ENCODE measurements at regions not wholly inside any gene's neighbourhood (a gene's known extent, or its start where the extent isn't known, plus 50 kb on each side); places are given as distances from the start of the nearest gene placed in this dataset.

- Histone ChIP-seq H3K27me3 (ENCODE audit: control insufficient read depth in 1 of 2, insufficient read depth in 2 of 2, low read length in 1 of 2) (no peaks in the 10 kb centered on the region), H3K4me3 (ENCODE audit: low read length in 2 of 2) (no peak overlapping the region), H3K4me1 (ENCODE audit: control insufficient read depth in 1 of 2, insufficient read depth in 2 of 2, low read length in 2 of 2) (no peaks in the 10 kb centered on the region), H3K9me3 (ENCODE audit: control insufficient read depth, low read length) (no peaks in the 10 kb centered on the region), H3K27ac (ENCODE audit: low read depth in 1 of 2, low read length in 2 of 2) (no peak overlapping the region), H3K36me3 (ENCODE audit: control insufficient read depth in 1 of 2, insufficient read depth in 2 of 2, low read length in 1 of 2) (no peaks in the 10 kb centered on the region)
- ATAC-seq (ENCODE audit: low FRiP score) (no peak), DNase-seq (no peak)
- intact Hi-C loops (cut with DNase I): no loop called here
- 44 to 50% methylated on average over 7 of the region's 7 CpGs for WGBS, 2 donors
Observed at GRCh38 chr15:61309031-61309511, 80.0 kb upstream of the RORA start.

GRCh38 chr15:61308437-61308836 is 79.3 kb upstream of the RORA start:
- no peak overlapping the region for H3K27ac ChIP-seq (ENCODE audit: low read depth in 1 of 2, low read length in 2 of 2)
- H3K4me3 ChIP-seq (ENCODE audit: low read length in 2 of 2): no peak overlapping the region
- DNase-seq (no peak), ATAC-seq (ENCODE audit: low FRiP score) (no peak)
- no peaks in the 10 kb centered on the region for H3K36me3 ChIP-seq (ENCODE audit: control insufficient read depth in 1 of 2, insufficient read depth in 2 of 2, low read length in 1 of 2)
- no peaks in the 10 kb centered on the region for H3K4me1 ChIP-seq (ENCODE audit: control insufficient read depth in 1 of 2, insufficient read depth in 2 of 2, low read length in 2 of 2)
- no peaks in the 10 kb centered on the region for H3K27me3 ChIP-seq (ENCODE audit: control insufficient read depth in 1 of 2, insufficient read depth in 2 of 2, low read length in 1 of 2)
- peaks cover 2% of the 10 kb centered on the region for H3K9me3 ChIP-seq (ENCODE audit: control insufficient read depth, low read length)
- intact Hi-C loops (cut with DNase I): no loop called here
- 82 to 89% methylated on average over 2 of the region's 2 CpGs for WGBS, 2 donors

GRCh38 chr15:61307474-61307873 is 78.4 kb upstream of the RORA start:
- peaks cover 2% of the 10 kb centered on the region for H3K9me3 ChIP-seq (ENCODE audit: control insufficient read depth, low read length)
- WGBS, 2 donors: 72 to 75% methylated on average over 5 of the region's 5 CpGs
- ATAC-seq (ENCODE audit: low FRiP score): no peak

GRCh38 chr15:61301701-61302100 is 72.6 kb upstream of the RORA start:
- H3K27ac ChIP-seq (ENCODE audit: low read depth in 1 of 2, low read length in 2 of 2): no peak overlapping the region
- intact Hi-C loops (cut with DNase I): no loop called here
- no peaks in the 10 kb centered on the region for H3K36me3 ChIP-seq (ENCODE audit: control insufficient read depth in 1 of 2, insufficient read depth in 2 of 2, low read length in 1 of 2)
- WGBS, 2 donors: 89 to 97% methylated on average over 3 of the region's 3 CpGs
- no peaks in the 10 kb centered on the region for H3K4me1 ChIP-seq (ENCODE audit: control insufficient read depth in 1 of 2, insufficient read depth in 2 of 2, low read length in 2 of 2)
- H3K9me3 ChIP-seq (ENCODE audit: control insufficient read depth, low read length): peaks cover 2% of the 10 kb centered on the region
- H3K27me3 ChIP-seq (ENCODE audit: control insufficient read depth in 1 of 2, insufficient read depth in 2 of 2, low read length in 1 of 2): no peaks in the 10 kb centered on the region
- no peak for DNase-seq
- no peak overlapping the region for H3K4me3 ChIP-seq (ENCODE audit: low read length in 2 of 2)
- ATAC-seq (ENCODE audit: low FRiP score): no peak

More at GRCh38 chr15:61307474-61307873, 78.4 kb upstream of the RORA start:
- H3K27ac ChIP-seq (ENCODE audit: low read depth in 1 of 2, low read length in 2 of 2): no peak overlapping the region
- no peaks in the 10 kb centered on the region for H3K36me3 ChIP-seq (ENCODE audit: control insufficient read depth in 1 of 2, insufficient read depth in 2 of 2, low read length in 1 of 2)
- H3K4me3 ChIP-seq (ENCODE audit: low read length in 2 of 2): no peak overlapping the region
- intact Hi-C loops (cut with DNase I): no loop called here
- no peaks in the 10 kb centered on the region for H3K4me1 ChIP-seq (ENCODE audit: control insufficient read depth in 1 of 2, insufficient read depth in 2 of 2, low read length in 2 of 2)
- DNase-seq: no peak
- H3K27me3 ChIP-seq (ENCODE audit: control insufficient read depth in 1 of 2, insufficient read depth in 2 of 2, low read length in 1 of 2): no peaks in the 10 kb centered on the region

- intact Hi-C loops (cut with DNase I): no loop called here
- DNase-seq (no peak), ATAC-seq (ENCODE audit: low FRiP score) (no peak)
- no peaks in the 10 kb centered on the region for H3K4me1 ChIP-seq (ENCODE audit: control insufficient read depth in 1 of 2, insufficient read depth in 2 of 2, low read length in 2 of 2)
- no peaks in the 10 kb centered on the region for H3K27me3 ChIP-seq (ENCODE audit: control insufficient read depth in 1 of 2, insufficient read depth in 2 of 2, low read length in 1 of 2)
- WGBS, 2 donors: 55 to 67% methylated on average over 4 of the region's 4 CpGs
- no peak overlapping the region for H3K4me3 ChIP-seq (ENCODE audit: low read length in 2 of 2)
- no peaks in the 10 kb centered on the region for H3K36me3 ChIP-seq (ENCODE audit: control insufficient read depth in 1 of 2, insufficient read depth in 2 of 2, low read length in 1 of 2)
- H3K9me3 ChIP-seq (ENCODE audit: control insufficient read depth, low read length): peaks cover 2% of the 10 kb centered on the region
- no peak overlapping the region for H3K27ac ChIP-seq (ENCODE audit: low read depth in 1 of 2, low read length in 2 of 2)
Observed at GRCh38 chr15:61299075-61299763, 70.1 kb upstream of the RORA start.

GRCh38 chr15:61295239-61295638 is 66.1 kb upstream of the RORA start:
- H3K27me3 ChIP-seq (ENCODE audit: control insufficient read depth in 1 of 2, insufficient read depth in 2 of 2, low read length in 1 of 2): no peaks in the 10 kb centered on the region
- no peak overlapping the region for H3K4me3 ChIP-seq (ENCODE audit: low read length in 2 of 2)
- DNase-seq (no peak), ATAC-seq (ENCODE audit: low FRiP score) (no peak)
- no peaks in the 10 kb centered on the region for H3K4me1 ChIP-seq (ENCODE audit: control insufficient read depth in 1 of 2, insufficient read depth in 2 of 2, low read length in 2 of 2)
- H3K36me3 ChIP-seq (ENCODE audit: control insufficient read depth in 1 of 2, insufficient read depth in 2 of 2, low read length in 1 of 2): no peaks in the 10 kb centered on the region
- intact Hi-C loops (cut with DNase I): no loop called here
- no peaks in the 10 kb centered on the region for H3K9me3 ChIP-seq (ENCODE audit: control insufficient read depth, low read length)
- WGBS, 2 donors: 84 to 89% methylated on average over 3 of the region's 3 CpGs
- H3K27ac ChIP-seq (ENCODE audit: low read depth in 1 of 2, low read length in 2 of 2): no peak overlapping the region

- Histone ChIP-seq H3K9me3 (ENCODE audit: control insufficient read depth, low read length) (no peaks in the 10 kb centered on the region), H3K4me3 (ENCODE audit: low read length in 2 of 2) (no peak overlapping the region), H3K4me1 (ENCODE audit: control insufficient read depth in 1 of 2, insufficient read depth in 2 of 2, low read length in 2 of 2) (no peaks in the 10 kb centered on the region), H3K36me3 (ENCODE audit: control insufficient read depth in 1 of 2, insufficient read depth in 2 of 2, low read length in 1 of 2) (no peaks in the 10 kb centered on the region), H3K27me3 (ENCODE audit: control insufficient read depth in 1 of 2, insufficient read depth in 2 of 2, low read length in 1 of 2) (peaks cover 0 to 2% of the 10 kb centered on the region in 2 donors), H3K27ac (ENCODE audit: low read depth in 1 of 2, low read length in 2 of 2) (no peak overlapping the region)
- no peak for ATAC-seq (ENCODE audit: low FRiP score)
- intact Hi-C loops (cut with DNase I): no loop called here
- no peak for DNase-seq
- 72 to 74% methylated on average over 4 of the region's 4 CpGs for whole genome bisulfite sequencing, 2 donors
Observed at GRCh38 chr15:61282661-61283060, 53.6 kb upstream of the RORA start.

GRCh38 chr15:61281328-61281727 is 52.2 kb upstream of the RORA start:
- intact Hi-C loops (cut with DNase I): no loop called here
- H3K27me3 ChIP-seq (ENCODE audit: control insufficient read depth in 1 of 2, insufficient read depth in 2 of 2, low read length in 1 of 2): peaks cover 0 to 2% of the 10 kb centered on the region in 2 donors
- H3K9me3 ChIP-seq (ENCODE audit: control insufficient read depth, low read length): no peaks in the 10 kb centered on the region
- DNase-seq (no peak), ATAC-seq (ENCODE audit: low FRiP score) (no peak)
- no peak overlapping the region for H3K27ac ChIP-seq (ENCODE audit: low read depth in 1 of 2, low read length in 2 of 2)
- peaks cover 0 to 3% of the 10 kb centered on the region in 2 donors for H3K4me1 ChIP-seq (ENCODE audit: control insufficient read depth in 1 of 2, insufficient read depth in 2 of 2, low read length in 2 of 2)
- WGBS, 2 donors: 43 to 61% methylated on average over 1 of the region's 1 CpG
- H3K36me3 ChIP-seq (ENCODE audit: control insufficient read depth in 1 of 2, insufficient read depth in 2 of 2, low read length in 1 of 2): no peaks in the 10 kb centered on the region
- H3K4me3 ChIP-seq (ENCODE audit: low read length in 2 of 2): no peak overlapping the region

All from aorta (tissue), 5 donors.